Omental fat pad (tissue), 3 donors: ENCODE measurements at regions not wholly inside any gene's neighbourhood (a gene's known extent, or its start where the extent isn't known, plus 50 kb on each side); places are given as distances from the start of the nearest gene placed in this dataset.

Experiments used
- ATAC-seq: fragments of 150-250 bp; one replicate; pipeline ENCODE4 v1.9.1; 2016; ENCODE audit warnings: mild to moderate bottlenecking, moderate library complexity; ENCODE audit not compliant: low FRiP score
- DNase-seq: peaks from one replicate; pipeline ENCODE4 v3.0.0-alpha.2; 2019; ENCODE audit warnings: low spot score
- CTCF ChIP-seq, 3 donors: fragments of 450-650 bp; IDR thresholded peaks; one replicate each; pipeline ENCODE4 v1.5.1; 2016 to 2017; ENCODE audit warnings: antibody characterized with exemption in 3 of 3, mild to moderate bottlenecking in 3 of 3, moderate library complexity in 2 of 3

DNA sequence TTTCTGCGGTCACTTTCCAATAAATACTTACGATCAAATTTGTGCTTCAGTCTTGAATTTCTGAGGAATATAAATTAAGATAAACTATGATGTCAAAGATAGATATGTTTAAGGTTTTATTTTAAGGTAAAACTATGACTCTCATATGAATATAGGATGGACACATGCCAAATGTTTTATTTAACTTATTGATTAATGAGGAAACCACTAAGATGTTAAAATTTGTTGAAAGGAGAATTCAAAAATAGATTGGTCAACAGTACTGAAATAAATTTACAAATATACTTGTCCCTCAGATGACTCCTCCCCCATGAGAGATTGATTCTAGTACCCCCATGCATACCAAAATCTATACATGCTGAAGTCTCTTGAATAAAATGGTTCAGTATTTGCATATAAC is 319.7 kb upstream of the KCNH8 start:
- TF ChIP-seq CTCF (IDR thresholded peaks at IDR 0.05): no peak
- no peak for ATAC-seq
- no peak for DNase-seq

DNA sequence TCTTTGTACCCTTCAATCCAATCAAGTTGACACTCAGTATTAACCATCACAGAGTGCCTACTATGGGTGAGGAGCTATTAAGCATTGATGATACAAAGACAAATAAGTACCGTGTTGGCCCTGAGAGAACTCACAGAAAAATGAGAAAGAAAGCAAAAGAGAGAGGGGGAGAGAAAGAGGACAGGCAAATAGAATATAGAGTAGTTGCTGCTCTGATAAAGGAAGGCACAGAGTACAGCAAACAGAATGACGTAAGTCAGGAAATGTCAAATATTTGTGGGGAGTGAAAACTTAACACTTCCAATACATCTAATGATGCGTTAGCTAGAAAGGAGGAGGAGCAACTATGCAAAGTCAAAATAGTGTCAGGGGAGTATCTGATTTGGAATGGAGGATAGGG is 320.6 kb upstream of the KCNH8 start:
- ATAC-seq (no peak), DNase-seq (no peak)
- no peak for TF ChIP-seq CTCF (IDR thresholded peaks at IDR 0.05)

DNA sequence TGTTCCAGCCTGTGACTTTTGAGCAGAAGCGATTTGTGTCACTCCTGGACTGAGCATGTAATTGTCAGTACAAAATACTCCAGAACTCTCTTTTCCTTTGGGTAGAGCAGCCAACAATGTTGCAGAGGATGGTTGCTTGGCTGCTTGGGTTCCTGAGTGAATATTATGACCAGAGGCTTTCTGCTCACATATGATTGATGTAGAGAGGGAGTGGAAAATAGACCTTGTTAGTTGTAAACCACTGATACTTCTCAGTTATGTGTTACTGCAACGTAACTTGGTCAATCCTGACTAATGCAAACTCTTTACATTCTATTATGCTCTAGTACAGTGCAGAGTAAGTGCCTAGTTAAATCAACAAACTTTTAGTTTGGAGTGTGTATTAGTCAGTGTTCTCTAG is 322.6 kb upstream of the KCNH8 start:
- TF ChIP-seq CTCF (IDR thresholded peaks at IDR 0.05): no peak
- DNase-seq: no peak
- ATAC-seq: no peak

DNA sequence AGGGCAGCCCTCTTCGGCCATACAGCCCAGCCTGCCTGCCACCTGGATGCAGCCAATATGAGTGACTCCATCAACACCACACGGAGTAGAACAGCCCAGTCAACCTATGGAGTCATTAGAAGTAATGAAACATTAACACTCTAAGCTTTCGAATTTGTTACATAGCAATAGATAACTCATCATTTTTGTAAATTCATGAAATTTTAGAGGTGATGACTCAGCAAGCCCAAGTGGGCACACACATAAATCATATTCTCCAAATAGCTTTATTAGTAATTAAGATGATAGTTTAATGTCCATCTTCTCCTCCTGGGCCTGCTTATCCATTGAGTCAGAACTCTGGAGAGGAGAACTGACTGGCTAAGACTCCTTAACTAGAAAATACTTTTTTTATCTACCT is 335.0 kb upstream of the KCNH8 start:
- TF ChIP-seq CTCF (IDR thresholded peaks at IDR 0.05): no peak
- no peak for ATAC-seq
- no peak for DNase-seq

- no peak for TF ChIP-seq CTCF (IDR thresholded peaks at IDR 0.05)
- DNase-seq (no peak), ATAC-seq (no peak)
These were observed 336.0 kb upstream of the KCNH8 start for GRCh38 chr3:18812316-18812715.

DNA sequence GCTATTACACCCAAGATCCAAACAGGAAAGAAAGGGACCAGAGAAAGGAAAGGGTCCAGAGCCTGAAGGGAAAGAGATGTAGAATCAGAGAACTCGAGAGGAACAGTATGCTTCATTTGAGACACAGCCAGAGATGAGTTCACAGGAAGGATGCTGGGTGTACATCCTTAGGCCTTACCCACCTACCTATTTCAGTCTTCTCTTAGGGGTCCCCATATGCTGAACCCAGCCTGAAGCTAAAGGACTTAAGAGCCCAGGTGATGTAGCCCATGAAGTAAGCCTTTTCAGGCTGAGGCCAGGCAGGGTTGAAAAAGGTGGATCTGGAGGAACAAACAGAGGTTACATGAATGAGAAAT is 338.0 kb upstream of the KCNH8 start:
- ATAC-seq (no peak), DNase-seq (no peak)
- TF ChIP-seq CTCF (IDR thresholded peaks at IDR 0.05): no peak

DNA sequence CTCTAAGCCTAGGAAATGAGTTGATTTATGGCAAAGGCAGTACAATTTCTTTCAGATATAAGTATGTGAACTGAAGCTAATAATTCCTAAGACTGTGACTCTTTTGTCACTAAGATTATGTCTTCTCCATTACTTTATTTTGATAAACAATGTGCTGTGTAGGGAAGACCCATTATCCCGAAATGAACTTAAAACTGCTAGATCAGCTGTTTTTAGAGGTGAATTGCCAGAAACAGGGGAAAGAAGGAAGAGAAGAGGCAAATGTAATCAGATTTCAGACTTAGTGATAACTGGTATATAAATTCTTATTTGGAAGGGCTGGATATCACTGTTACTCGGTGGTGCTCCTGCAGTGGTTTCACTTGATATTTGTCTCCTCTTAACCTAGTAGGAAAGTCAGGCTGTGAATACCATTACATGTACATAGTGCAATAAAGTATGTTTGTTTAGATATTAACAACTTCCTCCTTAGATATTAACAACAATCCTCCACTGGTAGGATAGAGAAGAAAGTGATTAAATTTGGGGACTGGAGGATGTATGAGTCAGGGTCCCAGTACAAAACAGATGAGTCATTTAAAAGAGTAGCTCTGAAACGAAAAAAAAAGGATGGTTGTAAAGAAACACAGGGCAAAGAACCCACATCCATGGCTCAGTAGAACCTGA is 338.5 kb upstream of the KCNH8 start:
- TF ChIP-seq CTCF (IDR thresholded peaks at IDR 0.05): no peak
- DNase-seq (no peak), ATAC-seq (no peak)
